Memory B cell (primary cell): ENCODE measurements at regions not wholly inside any gene's neighbourhood (a gene's known extent, or its start where the extent isn't known, plus 50 kb on each side); places are given as distances from the start of the nearest gene placed in this dataset.

Experiments
- ATAC-seq: fragments of 150-1000 bp; cut with Tn5 transposase; 2 replicates; pipeline ENCODE4 v1.10.0; 2021; ENCODE audit warnings: low read depth, mild to moderate bottlenecking, moderate library complexity
- DNase-seq, 2 donors: peaks; one replicate each; pipeline ENCODE4 v3.0.0; 2022; ENCODE audit warnings: low spot score in 2 of 2
- H3K27ac Mint-ChIP-seq: one replicate; pipeline ENCODE4 v1.8.0; 2022; ENCODE audit warnings: mild to moderate bottlenecking, moderate library complexity, mixed read lengths
- H3K27me3 Mint-ChIP-seq: one replicate; pipeline ENCODE4 v1.8.0; 2022; ENCODE audit warnings: mixed read lengths
- H3K36me3 Mint-ChIP-seq: one replicate; pipeline ENCODE4 v1.8.0; 2022; ENCODE audit warnings: mild to moderate bottlenecking, mixed read lengths
- H3K4me1 Mint-ChIP-seq: one replicate; pipeline ENCODE4 v1.8.0; 2022; ENCODE audit warnings: mixed read lengths
- H3K4me3 Mint-ChIP-seq: one replicate; pipeline ENCODE4 v1.8.0; 2022; ENCODE audit warnings: mild to moderate bottlenecking, moderate library complexity, mixed read lengths
- H3K9me3 Mint-ChIP-seq: one replicate; pipeline ENCODE4 v1.8.0; 2022; ENCODE audit warnings: mixed read lengths

DNA sequence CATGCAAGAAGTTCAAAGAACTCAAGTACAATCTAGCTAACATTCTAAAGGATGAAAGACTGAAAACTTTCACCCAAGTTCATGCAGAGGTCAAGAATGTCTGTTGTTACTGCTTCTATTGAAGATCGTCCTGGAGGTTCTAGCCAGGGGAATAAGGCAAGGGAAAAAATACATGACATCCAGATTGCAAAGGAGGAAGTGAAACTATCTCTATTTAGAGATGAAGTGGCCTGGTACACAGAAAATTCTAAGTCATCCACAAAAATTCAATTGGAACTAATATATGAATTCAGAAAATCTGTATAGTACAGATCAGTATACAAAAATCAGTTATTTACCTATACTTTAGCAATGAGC lies 693.0 kb downstream of the NR2F2 start:
- Mint-ChIP-seq H3K4me1 (no peaks in the 10 kb centered on the region), H3K27ac (no peak overlapping the region), H3K4me3 (no peak overlapping the region), H3K36me3 (no peaks in the 10 kb centered on the region), H3K27me3 (no peaks in the 10 kb centered on the region), H3K9me3 (peaks cover 4% of the 10 kb centered on the region)
- no peak for DNase-seq
- no peak for ATAC-seq

DNA sequence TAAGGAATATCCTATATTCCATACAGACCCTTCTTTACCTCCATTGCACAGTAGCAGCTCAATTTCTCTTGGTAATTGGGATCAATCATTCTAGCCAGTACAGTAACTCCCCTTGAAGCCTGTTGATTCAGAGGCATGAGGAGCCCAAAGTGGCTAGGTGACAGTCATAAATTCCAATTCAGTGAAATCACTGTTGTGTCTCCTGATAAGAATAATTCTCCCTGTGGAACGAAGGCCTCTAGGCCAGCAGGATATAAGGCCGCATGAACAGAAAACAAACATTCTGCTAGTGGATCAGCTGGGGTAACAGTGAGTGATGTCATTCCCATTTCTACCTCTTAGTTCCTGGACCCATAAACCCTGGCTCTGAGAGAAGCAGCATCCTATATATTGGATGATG lies 696.3 kb downstream of the NR2F2 start:
- Mint-ChIP-seq H3K4me3 (no peak overlapping the region), H3K4me1 (no peaks in the 10 kb centered on the region), H3K36me3 (no peaks in the 10 kb centered on the region), H3K9me3 (peaks cover 7% of the 10 kb centered on the region), H3K27me3 (no peaks in the 10 kb centered on the region), H3K27ac (no peak overlapping the region)
- ATAC-seq (no peak), DNase-seq (no peak)

DNA sequence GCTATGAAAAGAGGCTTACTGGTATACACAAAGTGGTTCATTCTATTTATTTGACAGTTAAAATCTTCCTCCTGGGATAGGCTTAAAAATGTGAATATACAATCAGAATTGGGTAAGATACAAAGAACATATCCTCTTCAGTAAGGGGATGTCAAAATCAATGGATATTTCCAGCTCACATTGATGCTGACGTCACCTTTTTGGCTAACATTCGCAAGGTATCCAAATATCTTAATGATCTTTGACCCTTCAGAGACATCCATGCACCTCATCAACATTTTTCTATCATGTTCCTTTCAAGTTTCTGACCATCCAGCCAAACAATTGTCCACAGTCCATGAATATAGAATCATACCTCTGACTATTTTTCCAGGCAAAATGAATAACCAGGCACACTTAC lies 697.3 kb downstream of the NR2F2 start:
- DNase-seq = no peak
- H3K9me3 Mint-ChIP-seq = peaks cover 7% of the 10 kb centered on the region
- H3K27ac Mint-ChIP-seq = no peak overlapping the region
- H3K4me3 Mint-ChIP-seq = no peak overlapping the region
- H3K4me1 Mint-ChIP-seq = no peaks in the 10 kb centered on the region
- ATAC-seq = no peak
- no peaks in the 10 kb centered on the region for H3K27me3 Mint-ChIP-seq
- H3K36me3 Mint-ChIP-seq = no peaks in the 10 kb centered on the region

- no peaks in the 10 kb centered on the region for H3K36me3 Mint-ChIP-seq
These were observed 699.8 kb downstream of the NR2F2 start for GRCh38 chr15:97030251-97030650.

DNA sequence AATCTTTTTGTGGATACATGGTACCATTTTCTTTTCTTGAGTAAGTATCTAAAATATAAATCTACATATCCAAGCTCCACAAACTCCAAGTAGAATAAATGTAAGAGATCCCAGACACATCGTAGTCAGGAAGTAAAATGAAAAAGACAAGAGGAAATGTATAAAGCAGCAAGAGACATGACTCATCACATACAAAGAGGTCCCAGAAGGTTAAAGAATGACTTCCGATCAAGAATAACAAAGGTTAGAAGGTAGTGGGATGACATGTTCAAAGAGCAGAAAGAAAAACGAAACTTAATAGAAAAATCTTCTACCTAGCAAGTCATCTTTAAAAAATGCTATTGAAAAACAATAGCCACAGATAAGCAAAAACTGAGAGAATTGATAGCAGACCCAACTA lies 705.8 kb downstream of the NR2F2 start:
- Mint-ChIP-seq H3K4me1 (no peaks in the 10 kb centered on the region), H3K27me3 (no peaks in the 10 kb centered on the region), H3K36me3 (no peaks in the 10 kb centered on the region), H3K9me3 (peaks cover 8% of the 10 kb centered on the region), H3K27ac (no peak overlapping the region), H3K4me3 (no peak overlapping the region)
- DNase-seq (no peak), ATAC-seq (no peak)

More at GRCh38 chr15:97030251-97030650, 699.8 kb downstream of the NR2F2 start:
- H3K27ac Mint-ChIP-seq = no peak overlapping the region
- DNase-seq (no peak), ATAC-seq (no peak)
- no peaks in the 10 kb centered on the region for H3K4me1 Mint-ChIP-seq
- peaks cover 7% of the 10 kb centered on the region for H3K9me3 Mint-ChIP-seq
- no peak overlapping the region for H3K4me3 Mint-ChIP-seq
- H3K27me3 Mint-ChIP-seq = no peaks in the 10 kb centered on the region

DNA sequence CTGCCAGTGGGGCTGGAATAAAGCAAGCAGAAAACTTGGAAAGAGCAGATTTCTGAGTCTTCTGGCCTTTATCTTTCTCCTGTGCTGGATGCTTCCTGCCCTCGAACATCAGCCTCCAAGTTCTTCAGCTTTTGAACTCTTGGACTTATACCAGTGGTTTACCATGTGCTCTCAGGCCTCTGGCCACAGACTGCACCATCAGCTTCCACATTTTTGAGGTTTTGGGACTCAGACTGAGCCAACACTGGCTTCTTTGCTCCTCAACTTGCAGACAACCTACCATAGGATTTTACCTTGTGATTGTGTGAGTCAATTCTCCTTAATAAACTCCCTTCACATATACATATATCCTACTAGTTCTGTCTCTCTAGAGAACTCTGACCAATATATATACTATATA lies 706.6 kb downstream of the NR2F2 start:
- no peak for ATAC-seq
- DNase-seq = no peak
- H3K36me3 Mint-ChIP-seq = no peaks in the 10 kb centered on the region
- no peak overlapping the region for H3K4me3 Mint-ChIP-seq
- no peak overlapping the region for H3K27ac Mint-ChIP-seq
- H3K27me3 Mint-ChIP-seq = no peaks in the 10 kb centered on the region
- H3K4me1 Mint-ChIP-seq = no peaks in the 10 kb centered on the region
- peaks cover 8% of the 10 kb centered on the region for H3K9me3 Mint-ChIP-seq

- ATAC-seq (no peak), DNase-seq (no peak)
- no peaks in the 10 kb centered on the region for H3K27me3 Mint-ChIP-seq
- H3K36me3 Mint-ChIP-seq = no peaks in the 10 kb centered on the region
- H3K27ac Mint-ChIP-seq = no peak overlapping the region
- no peaks in the 10 kb centered on the region for H3K4me1 Mint-ChIP-seq
- peaks cover 2% of the 10 kb centered on the region for H3K9me3 Mint-ChIP-seq
- no peak overlapping the region for H3K4me3 Mint-ChIP-seq
These were observed 715.3 kb downstream of the NR2F2 start for GRCh38 chr15:97045666-97046421.

- no peaks in the 10 kb centered on the region for H3K36me3 Mint-ChIP-seq
- H3K4me1 Mint-ChIP-seq = no peaks in the 10 kb centered on the region
- no peak overlapping the region for H3K4me3 Mint-ChIP-seq
- H3K27me3 Mint-ChIP-seq = no peaks in the 10 kb centered on the region
- DNase-seq (no peak), ATAC-seq (no peak)
- no peak overlapping the region for H3K27ac Mint-ChIP-seq
- H3K9me3 Mint-ChIP-seq = no peaks in the 10 kb centered on the region
These were observed 722.0 kb downstream of the NR2F2 start for GRCh38 chr15:97052513-97052912.

GRCh38 chr15:97053635-97054034 lies 723.1 kb downstream of the NR2F2 start:
- H3K27ac Mint-ChIP-seq = no peak overlapping the region
- no peak for ATAC-seq
- H3K9me3 Mint-ChIP-seq = no peaks in the 10 kb centered on the region
- H3K36me3 Mint-ChIP-seq = no peaks in the 10 kb centered on the region
- DNase-seq = no peak
- no peaks in the 10 kb centered on the region for H3K27me3 Mint-ChIP-seq
- H3K4me3 Mint-ChIP-seq = no peak overlapping the region
- H3K4me1 Mint-ChIP-seq = no peaks in the 10 kb centered on the region

- Mint-ChIP-seq H3K4me3 (no peak overlapping the region), H3K36me3 (no peaks in the 10 kb centered on the region), H3K27ac (no peak overlapping the region), H3K4me1 (no peaks in the 10 kb centered on the region), H3K9me3 (peaks cover 2% of the 10 kb centered on the region), H3K27me3 (no peaks in the 10 kb centered on the region)
- DNase-seq = no peak
- ATAC-seq = no peak
These were observed 727.0 kb downstream of the NR2F2 start for GRCh38 chr15:97057503-97057902.

DNA sequence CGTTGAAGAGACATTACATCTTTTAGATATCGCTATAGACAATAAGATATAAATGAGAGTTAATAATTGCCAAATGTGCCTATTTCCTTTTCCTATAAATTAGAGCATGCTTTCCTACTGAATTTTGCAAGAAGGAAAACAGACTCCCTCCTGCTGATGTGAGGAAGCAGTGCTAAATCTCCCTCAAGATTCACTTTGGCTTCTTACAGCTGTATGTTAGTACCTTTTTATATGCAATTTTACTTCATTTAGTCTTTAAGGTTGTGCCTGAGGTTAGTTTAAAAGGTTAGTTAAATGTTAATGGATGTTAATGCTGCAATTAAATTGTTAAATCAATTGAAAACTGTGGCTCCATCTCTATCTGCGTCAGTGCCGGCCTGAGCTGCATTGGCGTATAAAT lies 728.8 kb downstream of the NR2F2 start:
- no peaks in the 10 kb centered on the region for H3K4me1 Mint-ChIP-seq
- no peak for ATAC-seq
- no peak overlapping the region for H3K4me3 Mint-ChIP-seq
- peaks cover 5% of the 10 kb centered on the region for H3K9me3 Mint-ChIP-seq
- H3K27me3 Mint-ChIP-seq = no peaks in the 10 kb centered on the region
- H3K36me3 Mint-ChIP-seq = no peaks in the 10 kb centered on the region
- no peak for DNase-seq
- no peak overlapping the region for H3K27ac Mint-ChIP-seq

GRCh38 chr15:97061392-97061791 lies 730.9 kb downstream of the NR2F2 start:
- Mint-ChIP-seq H3K36me3 (no peaks in the 10 kb centered on the region), H3K9me3 (peaks cover 11% of the 10 kb centered on the region), H3K4me1 (no peaks in the 10 kb centered on the region), H3K27ac (no peak overlapping the region), H3K27me3 (no peaks in the 10 kb centered on the region), H3K4me3 (no peak overlapping the region)
- no peak for ATAC-seq
- DNase-seq = no peak

GRCh38 chr15:97071668-97072067 lies 741.2 kb downstream of the NR2F2 start:
- Mint-ChIP-seq H3K9me3 (peaks cover 3% of the 10 kb centered on the region), H3K36me3 (no peaks in the 10 kb centered on the region), H3K4me3 (no peak overlapping the region), H3K4me1 (no peaks in the 10 kb centered on the region), H3K27me3 (no peaks in the 10 kb centered on the region), H3K27ac (no peak overlapping the region)
- DNase-seq (no peak), ATAC-seq (no peak)

DNA sequence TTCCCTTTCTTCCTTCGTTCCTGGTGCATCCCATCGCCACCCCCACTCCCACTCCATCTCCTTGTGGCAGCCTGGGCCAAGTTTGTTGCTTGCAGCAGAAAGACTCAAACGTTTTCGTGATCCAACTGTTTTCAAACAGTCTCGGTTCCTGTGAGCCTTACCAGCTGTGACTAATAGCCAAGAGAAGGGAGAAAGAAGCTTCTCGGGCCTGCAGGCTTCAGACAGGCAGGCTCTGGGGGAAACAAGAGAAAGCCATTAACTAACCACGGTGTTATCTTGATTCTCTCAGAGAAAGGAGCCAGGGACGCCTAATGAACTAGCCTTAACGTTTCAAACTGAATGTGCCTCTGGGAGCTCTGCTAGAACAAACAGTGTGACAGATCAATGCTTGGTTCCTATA lies 742.0 kb downstream of the NR2F2 start:
- ATAC-seq = no peak
- no peak for DNase-seq
- no peak overlapping the region for H3K4me3 Mint-ChIP-seq

GRCh38 chr15:97076011-97076410 lies 745.5 kb downstream of the NR2F2 start:
- H3K4me3 Mint-ChIP-seq = no peak overlapping the region
- H3K9me3 Mint-ChIP-seq = peaks cover 3% of the 10 kb centered on the region
- H3K4me1 Mint-ChIP-seq = no peaks in the 10 kb centered on the region
- ATAC-seq = no peak
- DNase-seq = no peak
- H3K27ac Mint-ChIP-seq = no peak overlapping the region
- no peaks in the 10 kb centered on the region for H3K36me3 Mint-ChIP-seq
- no peaks in the 10 kb centered on the region for H3K27me3 Mint-ChIP-seq

More for the DNA sequence above, 742.0 kb downstream of the NR2F2 start:
- H3K4me1 Mint-ChIP-seq = no peaks in the 10 kb centered on the region
- peaks cover 3% of the 10 kb centered on the region for H3K9me3 Mint-ChIP-seq
- H3K27ac Mint-ChIP-seq = no peak overlapping the region
- H3K27me3 Mint-ChIP-seq = no peaks in the 10 kb centered on the region
- no peaks in the 10 kb centered on the region for H3K36me3 Mint-ChIP-seq
